HG03521 (cell line): ENCODE measurements at regions not wholly inside any gene's neighbourhood (a gene's known extent, or its start where the extent isn't known, plus 50 kb on each side); places are given as distances from the start of the nearest gene placed in this dataset.

Experiments used
- ATAC-seq: cut with Tn5 transposase; IDR thresholded peaks from one replicate; pipeline ENCODE4 v1.9.1; 2021; ENCODE audit warnings: mild to moderate bottlenecking, moderate library complexity; ENCODE audit not compliant: unreplicated experiment

- ATAC-seq: no peak
Measured at GRCh38 chr12:75844049-75844770, 187.4 kb downstream of the PHLDA1 start.

GRCh38 chr12:75842090-75842489 is 189.5 kb downstream of the PHLDA1 start:
- no peak for ATAC-seq

GRCh38 chr12:75840994-75841355 is 190.6 kb downstream of the PHLDA1 start:
- no peak for ATAC-seq

GRCh38 chr12:75838309-75838708 is 193.3 kb downstream of the PHLDA1 start:
- no peak for ATAC-seq

GRCh38 chr12:75837700-75838099 is 193.9 kb downstream of the PHLDA1 start:
- ATAC-seq: no peak

GRCh38 chr12:75836533-75836932 is 195.0 kb downstream of the PHLDA1 start:
- ATAC-seq: no peak

GRCh38 chr12:75834591-75834990 is 197.0 kb downstream of the PHLDA1 start:
- ATAC-seq: no peak

- ATAC-seq: no peak
Measured at GRCh38 chr12:75833268-75833667, 198.3 kb downstream of the PHLDA1 start.

GRCh38 chr12:75831402-75831801 is 200.2 kb downstream of the PHLDA1 start:
- no peak for ATAC-seq

GRCh38 chr12:75827061-75827460 is 204.5 kb downstream of the PHLDA1 start:
- ATAC-seq: no peak

GRCh38 chr12:75825686-75826085 is 205.9 kb downstream of the PHLDA1 start:
- no peak for ATAC-seq

- ATAC-seq: no peak
Measured at GRCh38 chr12:75823475-75823874, 208.1 kb downstream of the PHLDA1 start.

GRCh38 chr12:75822416-75822815 is 209.2 kb downstream of the PHLDA1 start:
- no peak for ATAC-seq

- ATAC-seq: no peak
Measured at GRCh38 chr12:75820848-75821578, 210.6 kb downstream of the PHLDA1 start.

- ATAC-seq: no peak
Measured at GRCh38 chr12:75820071-75820470, 211.5 kb downstream of the PHLDA1 start.

- no peak for ATAC-seq
Measured at GRCh38 chr12:75819512-75819911, 212.1 kb downstream of the PHLDA1 start.

- no peak for ATAC-seq
Measured at GRCh38 chr12:75818863-75819262, 212.7 kb downstream of the PHLDA1 start.

- peak; percentile 43 for ATAC-seq
Measured at GRCh38 chr12:75816897-75817296, 214.7 kb downstream of the PHLDA1 start.

- no peak for ATAC-seq
Measured at GRCh38 chr12:75815756-75816155, 215.8 kb downstream of the PHLDA1 start.

- no peak for ATAC-seq
Measured at GRCh38 chr12:75814851-75815754, 216.5 kb downstream of the PHLDA1 start.

GRCh38 chr12:75813072-75813471 is 218.5 kb downstream of the PHLDA1 start:
- no peak for ATAC-seq
